ENCODE measurements at regions not wholly inside any gene's neighbourhood (a gene's known extent, or its start where the extent isn't known, plus 50 kb on each side); places are given as distances from the start of the nearest gene placed in this dataset.

DNA sequence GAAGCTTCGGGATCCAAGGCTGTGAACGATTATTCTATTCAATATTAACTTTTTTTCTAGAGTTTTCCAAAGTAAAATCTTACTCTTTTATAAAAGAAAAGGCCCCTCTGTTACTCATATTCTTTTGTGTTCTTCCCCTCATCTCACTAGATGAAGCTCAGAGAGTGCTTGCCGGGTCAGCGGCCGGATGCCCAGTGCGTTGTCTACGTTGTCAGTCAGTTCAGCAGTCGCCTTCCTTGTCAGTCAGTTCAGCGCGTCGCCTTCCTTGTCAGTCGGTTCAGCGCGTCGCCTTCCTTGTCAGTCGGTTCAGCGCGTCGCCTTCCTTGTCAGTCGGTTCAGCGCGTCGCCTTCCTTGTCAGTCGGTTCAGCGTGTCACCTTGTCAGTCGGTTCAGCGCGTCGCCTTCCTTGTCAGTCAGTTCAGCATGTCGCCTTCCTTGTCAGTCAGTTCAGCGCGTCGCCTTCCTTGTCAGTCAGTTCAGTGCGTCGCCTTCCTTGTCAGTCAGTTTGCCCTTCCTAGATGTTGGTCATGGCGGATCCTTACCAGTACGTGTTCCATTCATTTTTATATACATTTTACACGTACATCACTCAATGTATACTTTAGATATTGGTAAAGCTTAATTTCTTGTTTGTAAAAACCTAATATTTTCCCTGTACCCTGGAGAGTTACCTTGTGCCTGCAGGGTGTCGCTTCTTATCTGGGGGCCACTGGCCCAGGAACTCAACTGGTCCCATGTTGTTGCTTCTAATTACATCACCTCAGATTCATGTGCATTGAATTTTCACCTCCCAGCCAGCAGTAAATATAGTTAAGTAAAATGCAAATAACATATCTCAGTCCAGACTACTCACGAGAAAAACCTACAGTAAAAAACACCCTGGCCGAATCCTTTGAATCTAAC lies 206.9 kb downstream of the ASB1 start:
- ChIA-PET CTCF (no interaction called here), POLR2A (no interaction called here)
- no peak for TF ChIP-seq BHLHE40 (IDR thresholded peaks at IDR 0.05; ENCODE audit: borderline replicate concordance)
- no peak for TF ChIP-seq FOXK2 (IDR thresholded peaks at IDR 0.05)
- TF ChIP-seq NFRKB (IDR thresholded peaks at IDR 0.05): no peak
- no peak for TF ChIP-seq TARDBP (IDR thresholded peaks at IDR 0.05)
- TF ChIP-seq FOXA1 (IDR thresholded peaks at IDR 0.05): no peak
- TF ChIP-seq, protein P1, sequence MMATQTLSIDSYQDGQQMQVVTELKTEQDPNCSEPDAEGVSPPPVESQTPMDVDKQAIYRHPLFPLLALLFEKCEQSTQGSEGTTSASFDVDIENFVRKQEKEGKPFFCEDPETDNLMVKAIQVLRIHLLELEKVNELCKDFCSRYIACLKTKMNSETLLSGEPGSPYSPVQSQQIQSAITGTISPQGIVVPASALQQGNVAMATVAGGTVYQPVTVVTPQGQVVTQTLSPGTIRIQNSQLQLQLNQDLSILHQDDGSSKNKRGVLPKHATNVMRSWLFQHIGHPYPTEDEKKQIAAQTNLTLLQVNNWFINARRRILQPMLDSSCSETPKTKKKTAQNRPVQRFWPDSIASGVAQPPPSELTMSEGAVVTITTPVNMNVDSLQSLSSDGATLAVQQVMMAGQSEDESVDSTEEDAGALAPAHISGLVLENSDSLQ (IDR thresholded peaks at IDR 0.05): no peak
- no peak for DNase-seq (ENCODE audit: extremely low spot score)

DNA sequence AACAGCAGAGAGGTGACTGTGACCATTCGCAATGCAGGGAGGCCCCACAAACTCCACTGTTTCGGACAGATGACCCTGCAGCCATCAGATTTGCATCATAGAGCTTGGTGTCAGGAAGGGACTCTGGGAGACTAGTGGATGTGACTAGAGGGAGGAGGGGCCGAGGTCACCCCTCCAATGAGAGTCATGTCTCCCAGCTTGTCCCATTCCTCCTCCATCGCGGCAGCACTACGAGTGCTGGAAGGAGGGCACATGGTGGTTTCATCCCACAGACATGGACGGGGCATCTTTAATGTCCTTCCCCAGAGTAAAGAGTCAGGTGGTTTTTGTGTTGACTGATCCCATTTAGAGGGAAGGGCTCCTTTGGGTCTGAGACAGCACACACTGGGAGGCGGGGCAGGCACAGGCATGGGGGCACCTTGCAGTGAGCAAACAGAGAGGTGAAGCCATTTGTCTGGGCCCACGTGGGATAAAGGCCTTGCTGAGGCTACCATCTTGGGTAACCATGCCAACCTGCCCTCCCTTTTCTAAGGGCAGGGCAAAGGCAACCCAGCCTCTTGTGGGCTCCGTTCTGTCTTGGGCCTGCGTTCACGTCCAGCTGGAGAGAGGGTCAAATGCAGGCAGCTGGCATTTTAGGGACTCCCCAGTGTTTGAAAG lies 208.1 kb downstream of the ASB1 start:
- POLR2A ChIA-PET: no interaction called here
- CTCF ChIA-PET: no interaction called here
- DNase-seq (ENCODE audit: extremely low spot score): no peak
- TF ChIP-seq SUZ12 (IDR thresholded peaks at IDR 0.05) (no peak), SP1 (IDR thresholded peaks at IDR 0.05) (no peak), FOXK2 (IDR thresholded peaks at IDR 0.05) (no peak), FOXM1 (IDR thresholded peaks at IDR 0.05; ENCODE audit: borderline replicate concordance) (no peak)

DNA sequence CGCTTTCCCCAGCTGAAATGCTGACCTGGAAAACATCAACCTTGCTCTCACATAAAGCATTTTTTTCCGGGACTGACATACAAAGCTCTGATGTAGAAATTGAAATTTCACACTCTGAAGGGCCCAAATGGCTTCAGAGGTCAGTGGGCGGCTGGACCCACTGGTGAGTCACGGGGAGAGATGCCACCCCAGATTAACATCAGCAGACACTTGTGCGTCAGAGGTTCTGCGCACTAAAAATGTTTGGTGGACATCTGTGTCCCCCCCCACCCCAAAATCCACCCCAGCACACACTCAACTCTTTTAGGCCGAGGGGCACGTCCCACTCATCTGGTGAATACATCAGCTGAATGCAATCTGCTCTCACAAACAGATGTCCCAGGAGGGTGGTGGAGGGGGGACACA lies 208.9 kb downstream of the ASB1 start:
- TF ChIP-seq FOXA1 (IDR thresholded peaks at IDR 0.05) (no peak), NFRKB (IDR thresholded peaks at IDR 0.05) (no peak), FOXM1 (IDR thresholded peaks at IDR 0.05; ENCODE audit: borderline replicate concordance) (no peak), ELF4 (IDR thresholded peaks at IDR 0.05) (no peak), SUZ12 (IDR thresholded peaks at IDR 0.05) (no peak), BHLHE40 (IDR thresholded peaks at IDR 0.05; ENCODE audit: borderline replicate concordance) (no peak), ZNF384 (IDR thresholded peaks at IDR 0.05) (no peak), HDGF (IDR thresholded peaks at IDR 0.05; ENCODE audit: borderline replicate concordance) (no peak), FOXK2 (IDR thresholded peaks at IDR 0.05) (no peak), CTBP1 (IDR thresholded peaks at IDR 0.05; ENCODE audit: borderline replicate concordance) (no peak), SP1 (IDR thresholded peaks at IDR 0.05) (no peak), TARDBP (IDR thresholded peaks at IDR 0.05) (no peak), ARNT (IDR thresholded peaks at IDR 0.05) (no peak)
- TF ChIP-seq, protein P1 (IDR thresholded peaks at IDR 0.05): no peak
- ChIA-PET POLR2A (no interaction called here), CTCF (no interaction called here)
- no peak for DNase-seq (ENCODE audit: extremely low spot score)

DNA sequence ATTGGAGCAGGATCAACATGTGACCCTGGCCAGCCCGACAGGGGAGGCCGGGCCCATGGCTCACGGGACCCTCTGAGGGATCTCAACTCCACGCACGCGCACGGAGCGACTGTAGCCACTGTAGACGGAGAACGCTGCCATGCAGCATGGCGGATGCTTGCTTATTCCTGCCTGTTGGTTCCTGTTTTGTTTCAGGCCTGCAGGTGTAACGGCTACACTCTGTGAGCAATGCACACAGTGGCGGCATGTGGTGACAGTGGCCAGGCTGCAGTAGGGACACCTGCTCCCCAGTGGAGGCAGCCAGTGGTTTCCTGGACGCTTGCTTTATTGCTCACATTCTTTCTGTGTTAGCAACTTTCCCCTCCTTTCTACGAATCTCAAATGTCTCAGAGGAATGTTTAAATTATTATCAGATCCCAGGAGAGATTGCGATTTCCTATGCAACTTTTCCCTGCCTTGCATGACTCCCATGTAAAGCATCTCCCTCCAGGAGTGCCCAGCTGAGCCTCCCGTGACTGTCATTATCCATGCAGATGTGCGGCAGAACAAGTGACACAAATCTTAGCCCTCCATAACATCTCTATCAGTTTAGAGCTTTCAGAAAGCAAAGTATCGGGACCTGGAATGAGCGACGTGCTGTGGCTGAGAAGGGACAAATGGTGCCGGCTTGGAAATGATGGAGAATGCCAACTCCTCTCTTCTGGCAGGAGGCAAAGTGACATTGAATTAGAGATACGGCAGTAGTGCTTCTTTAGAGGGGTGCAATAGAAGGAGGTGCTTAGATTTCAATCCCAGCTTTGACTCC lies 209.7 kb downstream of the ASB1 start:
- TF ChIP-seq HDGF (IDR thresholded peaks at IDR 0.05; ENCODE audit: borderline replicate concordance) (no peak), BHLHE40 (IDR thresholded peaks at IDR 0.05; ENCODE audit: borderline replicate concordance) (no peak), TARDBP (IDR thresholded peaks at IDR 0.05) (no peak), SUZ12 (IDR thresholded peaks at IDR 0.05) (no peak), NFRKB (IDR thresholded peaks at IDR 0.05) (no peak), L3MBTL2 (conservative IDR thresholded peaks at IDR 0.05) (no peak), FOXM1 (IDR thresholded peaks at IDR 0.05; ENCODE audit: borderline replicate concordance) (no peak), ELF4 (IDR thresholded peaks at IDR 0.05) (no peak), ARNT (IDR thresholded peaks at IDR 0.05) (no peak), CTBP1 (IDR thresholded peaks at IDR 0.05; ENCODE audit: borderline replicate concordance) (no peak), ZNF384 (IDR thresholded peaks at IDR 0.05) (no peak), LEF1 (IDR thresholded peaks at IDR 0.05; ENCODE audit: borderline replicate concordance) (no peak), FOXK2 (IDR thresholded peaks at IDR 0.05) (no peak), FOXA1 (IDR thresholded peaks at IDR 0.05) (no peak), SP1 (IDR thresholded peaks at IDR 0.05) (no peak)
- TF ChIP-seq, protein P1 (IDR thresholded peaks at IDR 0.05): no peak
- DNase-seq (ENCODE audit: extremely low spot score): no peak
- CTCF ChIA-PET: no interaction called here
- POLR2A ChIA-PET: no interaction called here

DNA sequence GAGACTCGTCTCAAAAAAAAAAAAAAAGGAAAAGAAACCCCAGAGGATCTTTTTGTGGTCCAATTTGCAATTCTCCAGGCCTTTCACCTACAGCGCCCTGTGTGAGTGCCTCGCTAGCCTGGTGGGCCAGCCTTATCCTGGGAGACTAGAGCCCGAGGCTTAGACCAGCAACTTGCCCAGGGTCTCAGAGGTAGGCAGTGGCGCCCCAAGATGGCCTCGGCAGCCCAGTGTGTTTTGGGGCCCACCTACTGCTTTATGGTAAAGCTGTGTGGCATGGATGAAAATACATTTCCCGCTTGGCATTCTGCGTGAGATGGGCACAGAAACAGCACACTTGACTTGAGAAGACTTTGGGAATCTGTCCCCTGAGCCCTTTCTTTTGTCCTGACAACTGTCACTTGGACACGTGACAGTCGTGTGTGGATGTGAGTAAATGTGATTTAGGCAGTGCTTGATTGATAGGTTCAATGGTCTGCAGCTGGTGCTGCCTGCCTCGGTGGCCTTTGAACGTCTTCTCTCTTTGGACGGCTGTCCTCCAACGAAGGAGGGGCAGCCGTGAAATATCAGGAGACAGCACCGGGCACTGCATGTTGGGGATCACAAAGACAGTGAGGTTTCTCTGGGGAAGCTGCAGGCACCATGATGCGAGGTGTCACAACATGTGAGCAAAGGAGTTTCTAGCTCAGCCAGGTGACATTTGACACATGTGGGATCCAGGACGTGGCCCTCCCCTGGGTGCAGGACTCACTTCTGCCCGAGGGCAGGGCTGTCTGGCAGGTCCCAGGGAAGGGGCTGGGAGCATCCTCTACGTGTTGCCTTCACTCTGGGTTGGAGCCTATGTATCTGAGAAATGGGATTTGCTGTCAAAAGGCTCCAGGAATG lies 209.5 kb upstream of the TWIST2 start:
- TF ChIP-seq L3MBTL2 (conservative IDR thresholded peaks at IDR 0.05): no peak
- no peak for TF ChIP-seq ELF4 (IDR thresholded peaks at IDR 0.05)
- TF ChIP-seq ZNF384 (IDR thresholded peaks at IDR 0.05): no peak
- TF ChIP-seq, protein P1 (IDR thresholded peaks at IDR 0.05): no peak
- no peak for TF ChIP-seq FOXA1 (IDR thresholded peaks at IDR 0.05)
- TF ChIP-seq BHLHE40 (IDR thresholded peaks at IDR 0.05; ENCODE audit: borderline replicate concordance): no peak
- TF ChIP-seq CTBP1 (IDR thresholded peaks at IDR 0.05; ENCODE audit: borderline replicate concordance): no peak
- TF ChIP-seq HDGF (IDR thresholded peaks at IDR 0.05; ENCODE audit: borderline replicate concordance): no peak
- no peak for TF ChIP-seq LEF1 (IDR thresholded peaks at IDR 0.05; ENCODE audit: borderline replicate concordance)
- TF ChIP-seq SP1 (IDR thresholded peaks at IDR 0.05): no peak
- no peak for TF ChIP-seq SUZ12 (IDR thresholded peaks at IDR 0.05)
- no peak for DNase-seq (ENCODE audit: extremely low spot score)
- CTCF ChIA-PET: no interaction called here
- POLR2A ChIA-PET: no interaction called here
